ENCODE measurements at regions not wholly inside any gene's neighbourhood (a gene's known extent, or its start where the extent isn't known, plus 50 kb on each side); places are given as distances from the start of the nearest gene placed in this dataset.

GRCh38 chr10:107554333-107554732 lies 389.8 kb upstream of the SORCS1 start:
- TF ChIP-seq CTCF (IDR thresholded peaks at IDR 0.05) (no peak), HDAC2 (IDR thresholded peaks at IDR 0.05) (no peak), RAD21 (conservative IDR thresholded peaks at IDR 0.05 in 1 of 2, IDR thresholded peaks at IDR 0.05 in 1 of 2) (no peak), TP53 (CRISPR knock-in tag; IDR thresholded peaks at IDR 0.05) (no peak)
